Esophagus squamous epithelium (tissue), 5 donors: ENCODE measurements at regions not wholly inside any gene's neighbourhood (a gene's known extent, or its start where the extent isn't known, plus 50 kb on each side); places are given as distances from the start of the nearest gene placed in this dataset.
A peak's percentile ranks its signal among the peaks of the same experiment; 100 is the strongest.

Experiments
- DNase-seq: peaks from one replicate; lab custom pipeline; 2025; lab: John Stamatoyannopoulos, UW
- H3K27ac ChIP-seq, 4 donors: fragments of 200-600 bp; sonication (generic); one replicate each; pipeline ENCODE4 v1.5.1; 2016 to 2019; ENCODE audit warnings: mild to moderate bottlenecking in 1 of 4
- H3K27me3 ChIP-seq, 4 donors: fragments of 200-600 bp; sonication (generic); 1 replicate in 3 of 4; 2 replicates in 1 of 4; pipeline versions ENCODE4 v1.5.1 to v1.6.0; 2017 to 2021; ENCODE audit warnings: antibody characterized with exemption in 1 of 4
- H3K36me3 ChIP-seq, 3 donors: fragments of 200-600 bp; sonication (generic); one replicate each; pipeline ENCODE4 v1.5.1; 2016 to 2019
- H3K4me1 ChIP-seq, 3 donors: fragments of 200-600 bp; sonication (generic); one replicate each; pipeline ENCODE4 v1.5.1; 2017 to 2019
- H3K4me3 ChIP-seq, 4 donors: fragments of 200-600 bp; sonication (generic); 1 replicate in 3 of 4; 2 replicates in 1 of 4; pipeline ENCODE4 v1.5.1; 2016 to 2019; ENCODE audit warnings: mild to moderate bottlenecking in 2 of 4, moderate library complexity in 1 of 4
- H3K9me3 ChIP-seq, 3 donors: fragments of 200-600 bp; sonication (generic); one replicate each; pipeline ENCODE4 v1.5.1; 2016 to 2019
- POLR2A ChIP-seq, 4 donors: fragments of 450-650 bp; IDR thresholded peaks; one replicate each; pipeline ENCODE4 v1.6.1; 2017; ENCODE audit warnings: antibody characterized with exemption in 4 of 4, mild to moderate bottlenecking in 4 of 4, moderate library complexity in 3 of 4
- WGBS, 2 donors: methylation state at CpG; one replicate each; pipeline ENCODE4 v1.1.5; 2018; 5-methylcytosine and 5-hydroxymethylcytosine counted together
- intact Hi-C: fragments of 100-400 bp; cut with DNase I; formaldehyde crosslinking; loops from one replicate; pipeline ENCODE4 v1.15.0; 2022
- TF ChIP-seq, protein P1 (sequence below), 6 experiments: fragments of 450-650 bp in 4 of 6; fragments of 200-600 bp in 2 of 6; sonication (generic) in 2 of 6; IDR thresholded peaks; one replicate each; pipeline ENCODE4 v1.5.1; 2016 to 2019; ENCODE audit warnings: antibody characterized with exemption in 6 of 6, mild to moderate bottlenecking in 4 of 6, moderate library complexity in 4 of 6
- donor health status: DM: yes; HTN: yes; CAD: no.

GRCh38 chr6:54008589-54008988 is 102.7 kb upstream of the MLIP start:
- no peak overlapping the region for H3K4me3 ChIP-seq
- intact Hi-C loops, result no loop called here
- no peak overlapping the region for H3K27ac ChIP-seq
- H3K27me3 ChIP-seq, result no peaks in the 10 kb centered on the region
- H3K36me3 ChIP-seq, result no peaks in the 10 kb centered on the region
- DNase-seq, result no peak
- no peaks in the 10 kb centered on the region for H3K9me3 ChIP-seq
- TF ChIP-seq, protein P1, sequence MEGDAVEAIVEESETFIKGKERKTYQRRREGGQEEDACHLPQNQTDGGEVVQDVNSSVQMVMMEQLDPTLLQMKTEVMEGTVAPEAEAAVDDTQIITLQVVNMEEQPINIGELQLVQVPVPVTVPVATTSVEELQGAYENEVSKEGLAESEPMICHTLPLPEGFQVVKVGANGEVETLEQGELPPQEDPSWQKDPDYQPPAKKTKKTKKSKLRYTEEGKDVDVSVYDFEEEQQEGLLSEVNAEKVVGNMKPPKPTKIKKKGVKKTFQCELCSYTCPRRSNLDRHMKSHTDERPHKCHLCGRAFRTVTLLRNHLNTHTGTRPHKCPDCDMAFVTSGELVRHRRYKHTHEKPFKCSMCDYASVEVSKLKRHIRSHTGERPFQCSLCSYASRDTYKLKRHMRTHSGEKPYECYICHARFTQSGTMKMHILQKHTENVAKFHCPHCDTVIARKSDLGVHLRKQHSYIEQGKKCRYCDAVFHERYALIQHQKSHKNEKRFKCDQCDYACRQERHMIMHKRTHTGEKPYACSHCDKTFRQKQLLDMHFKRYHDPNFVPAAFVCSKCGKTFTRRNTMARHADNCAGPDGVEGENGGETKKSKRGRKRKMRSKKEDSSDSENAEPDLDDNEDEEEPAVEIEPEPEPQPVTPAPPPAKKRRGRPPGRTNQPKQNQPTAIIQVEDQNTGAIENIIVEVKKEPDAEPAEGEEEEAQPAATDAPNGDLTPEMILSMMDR (IDR thresholded peaks at IDR 0.05), result no peak
- no peak for TF ChIP-seq POLR2A (IDR thresholded peaks at IDR 0.05)
- 83 to 85% methylated on average over 1 of the region's 1 CpG for WGBS, 2 donors
- H3K4me1 ChIP-seq, result peaks cover 0 to 6% (median 0%) of the 10 kb centered on the region in 3 donors

GRCh38 chr6:54009052-54009654 is 102.1 kb upstream of the MLIP start:
- H3K27ac ChIP-seq, result no peak overlapping the region
- H3K4me1 ChIP-seq, result peaks cover 0 to 6% (median 0%) of the 10 kb centered on the region in 3 donors
- DNase-seq, result no peak
- TF ChIP-seq, protein P1 (IDR thresholded peaks at IDR 0.05), result no peak
- TF ChIP-seq POLR2A (IDR thresholded peaks at IDR 0.05), result no peak
- H3K4me3 ChIP-seq, result no peak overlapping the region
- no peaks in the 10 kb centered on the region for H3K9me3 ChIP-seq
- H3K36me3 ChIP-seq, result no peaks in the 10 kb centered on the region
- H3K27me3 ChIP-seq, result no peaks in the 10 kb centered on the region
- WGBS, 2 donors, result 64 to 79% methylated on average over 5 of the region's 5 CpGs
- intact Hi-C loops, result no loop called here

- H3K4me3 ChIP-seq, result no peak overlapping the region
- TF ChIP-seq, protein P1 (IDR thresholded peaks at IDR 0.05), result no peak
- TF ChIP-seq POLR2A (IDR thresholded peaks at IDR 0.05), result no peak
- H3K4me1 ChIP-seq, result peaks cover 0 to 6% (median 0%) of the 10 kb centered on the region in 3 donors
- WGBS, 2 donors, result 58 to 59% methylated on average over 7 of the region's 7 CpGs
- DNase-seq, result no peak
- H3K9me3 ChIP-seq, result no peaks in the 10 kb centered on the region
- intact Hi-C loops, result no loop called here
- no peaks in the 10 kb centered on the region for H3K36me3 ChIP-seq
- H3K27ac ChIP-seq, result peak overlapping the region in 1 of 4 donors; percentile 16
- H3K27me3 ChIP-seq, result no peaks in the 10 kb centered on the region
Observed at GRCh38 chr6:54010340-54011276, 100.6 kb upstream of the MLIP start.

- Histone ChIP-seq H3K27ac (peak overlapping the region in 1 of 4 donors; percentile 16), H3K9me3 (no peaks in the 10 kb centered on the region), H3K27me3 (no peaks in the 10 kb centered on the region), H3K36me3 (no peaks in the 10 kb centered on the region), H3K4me1 (peaks cover 0 to 6% (median 0%) of the 10 kb centered on the region in 3 donors), H3K4me3 (no peak overlapping the region)
- no peak for TF ChIP-seq POLR2A (IDR thresholded peaks at IDR 0.05)
- TF ChIP-seq, protein P1 (IDR thresholded peaks at IDR 0.05), result no peak
- 40 to 47% methylated on average over 5 of the region's 5 CpGs for WGBS, 2 donors
- DNase-seq, result no peak
- intact Hi-C loops, result no loop called here
Observed at GRCh38 chr6:54011277-54011648, 100.0 kb upstream of the MLIP start.

GRCh38 chr6:54013966-54014365 is 97.3 kb upstream of the MLIP start:
- intact Hi-C loops, result no loop called here
- H3K27me3 ChIP-seq, result no peaks in the 10 kb centered on the region
- H3K9me3 ChIP-seq, result no peaks in the 10 kb centered on the region
- peaks cover 0 to 6% (median 0%) of the 10 kb centered on the region in 3 donors for H3K4me1 ChIP-seq
- H3K27ac ChIP-seq, result no peak overlapping the region
- no peak for DNase-seq
- no peak for TF ChIP-seq POLR2A (IDR thresholded peaks at IDR 0.05)
- TF ChIP-seq, protein P1 (IDR thresholded peaks at IDR 0.05), result no peak
- H3K4me3 ChIP-seq, result no peak overlapping the region
- no peaks in the 10 kb centered on the region for H3K36me3 ChIP-seq
